Brain microvascular endothelial cell (primary cell): ENCODE measurements at regions not wholly inside any gene's neighbourhood (a gene's known extent, or its start where the extent isn't known, plus 50 kb on each side); places are given as distances from the start of the nearest gene placed in this dataset.

ENCODE experiments used
- DNase-seq: peaks from one replicate; pipeline ENCODE4 v3.0.0-alpha.2; 2020
- H3K27ac ChIP-seq: fragments of 250-450 bp; sonication (Bioruptor Pico); 2 replicates; pipeline ENCODE4 v1.5.1; 2020; ENCODE audit warnings: mild to moderate bottlenecking, moderate library complexity
- H3K27me3 ChIP-seq: fragments of 250-450 bp; sonication (Bioruptor Pico); replicated peaks from 2 replicates; pipeline ENCODE4 v1.5.1; 2020; ENCODE audit warnings: mild to moderate bottlenecking
- H3K36me3 ChIP-seq: fragments of 250-450 bp; sonication (Bioruptor Pico); replicated peaks from 2 replicates; pipeline ENCODE4 v1.5.1; 2020; ENCODE audit warnings: mild to moderate bottlenecking
- H3K4me3 ChIP-seq: 2 replicates; pipeline ENCODE4 v1.5.1; 2011; ENCODE audit warnings: low read depth, mild to moderate bottlenecking, control low read depth, low read length, moderate library complexity
- in situ Hi-C: cut with HindIII; loops from 2 replicates; pipeline ENCODE4 v1.10.0; 2017; ENCODE audit warnings: low sequenced_read_pairs, low pct_ligation_motif_present
- TF ChIP-seq, protein P1 (sequence below): IDR thresholded peaks from 2 replicates; pipeline ENCODE4 v1.5.1; 2011; ENCODE audit warnings: low read depth, mild to moderate bottlenecking, moderate library complexity, low read length, control low read depth, inconsistent platforms; ENCODE audit errors: missing control alignments

DNA sequence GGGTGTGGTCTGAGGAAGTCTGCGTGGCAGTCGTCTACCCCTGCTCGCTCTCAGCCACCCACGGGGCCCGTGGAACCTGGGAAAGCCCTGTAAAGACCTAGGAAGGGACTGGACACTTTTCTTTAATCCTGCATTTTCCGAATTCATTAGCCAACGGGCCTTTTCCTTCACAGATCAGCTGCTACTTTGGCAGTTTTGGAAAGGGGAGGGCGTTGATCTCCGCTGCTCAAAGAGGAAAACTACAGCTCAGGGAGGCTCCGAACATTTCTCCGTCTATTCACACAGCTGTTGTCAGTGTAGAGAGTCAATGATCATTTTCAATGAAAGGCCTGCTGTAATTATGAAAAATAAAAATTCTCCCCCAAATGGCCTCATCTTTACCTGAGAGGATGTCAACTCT, 450.1 kb upstream of the MKI67 start:
- no peak for DNase-seq

DNA sequence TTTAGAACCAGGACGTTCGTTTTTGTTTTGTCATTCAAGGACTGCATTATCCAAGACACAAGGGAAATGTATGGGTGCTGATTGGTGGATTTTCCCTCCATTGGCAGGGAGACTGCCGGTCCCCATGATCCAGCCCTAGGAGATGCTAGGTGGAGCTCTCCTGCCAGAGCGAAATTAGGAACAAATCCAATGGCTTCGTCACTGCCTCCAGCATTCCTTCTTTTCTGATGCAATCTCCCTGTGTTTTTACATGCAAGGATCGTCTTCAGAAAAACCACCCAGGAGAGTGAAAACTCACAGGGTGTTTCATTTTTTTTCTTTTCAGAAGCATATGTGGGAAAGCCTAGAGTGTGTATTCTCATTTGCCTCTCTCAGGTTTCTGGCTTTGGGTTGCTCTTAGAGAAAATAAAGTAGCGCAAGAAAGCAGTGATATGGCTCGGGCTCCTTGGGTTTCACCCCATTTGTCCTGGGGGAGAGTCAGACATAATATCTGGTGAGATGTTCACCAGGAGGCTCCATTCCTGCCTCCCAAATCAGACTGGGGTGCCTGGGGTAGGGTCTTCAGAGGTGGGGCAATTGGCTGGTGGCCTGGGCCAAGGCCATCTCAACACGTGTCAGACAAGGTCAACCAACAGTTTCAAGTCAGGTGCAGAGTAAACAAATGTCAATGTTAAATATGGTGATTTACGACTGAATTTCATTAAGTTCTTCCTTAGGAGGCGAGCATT, 450.9 kb upstream of the MKI67 start:
- no peak overlapping the region for H3K27ac ChIP-seq

More for the DNA sequence above, 450.1 kb upstream of the MKI67 start:
- Histone ChIP-seq H3K36me3 (no peaks in the 10 kb centered on the region), H3K27ac (no peak overlapping the region), H3K4me3 (no peak overlapping the region), H3K27me3 (no peaks in the 10 kb centered on the region)
- in situ Hi-C loops, result no loop called here
- TF ChIP-seq, protein P1, sequence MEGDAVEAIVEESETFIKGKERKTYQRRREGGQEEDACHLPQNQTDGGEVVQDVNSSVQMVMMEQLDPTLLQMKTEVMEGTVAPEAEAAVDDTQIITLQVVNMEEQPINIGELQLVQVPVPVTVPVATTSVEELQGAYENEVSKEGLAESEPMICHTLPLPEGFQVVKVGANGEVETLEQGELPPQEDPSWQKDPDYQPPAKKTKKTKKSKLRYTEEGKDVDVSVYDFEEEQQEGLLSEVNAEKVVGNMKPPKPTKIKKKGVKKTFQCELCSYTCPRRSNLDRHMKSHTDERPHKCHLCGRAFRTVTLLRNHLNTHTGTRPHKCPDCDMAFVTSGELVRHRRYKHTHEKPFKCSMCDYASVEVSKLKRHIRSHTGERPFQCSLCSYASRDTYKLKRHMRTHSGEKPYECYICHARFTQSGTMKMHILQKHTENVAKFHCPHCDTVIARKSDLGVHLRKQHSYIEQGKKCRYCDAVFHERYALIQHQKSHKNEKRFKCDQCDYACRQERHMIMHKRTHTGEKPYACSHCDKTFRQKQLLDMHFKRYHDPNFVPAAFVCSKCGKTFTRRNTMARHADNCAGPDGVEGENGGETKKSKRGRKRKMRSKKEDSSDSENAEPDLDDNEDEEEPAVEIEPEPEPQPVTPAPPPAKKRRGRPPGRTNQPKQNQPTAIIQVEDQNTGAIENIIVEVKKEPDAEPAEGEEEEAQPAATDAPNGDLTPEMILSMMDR, result no peak

DNA sequence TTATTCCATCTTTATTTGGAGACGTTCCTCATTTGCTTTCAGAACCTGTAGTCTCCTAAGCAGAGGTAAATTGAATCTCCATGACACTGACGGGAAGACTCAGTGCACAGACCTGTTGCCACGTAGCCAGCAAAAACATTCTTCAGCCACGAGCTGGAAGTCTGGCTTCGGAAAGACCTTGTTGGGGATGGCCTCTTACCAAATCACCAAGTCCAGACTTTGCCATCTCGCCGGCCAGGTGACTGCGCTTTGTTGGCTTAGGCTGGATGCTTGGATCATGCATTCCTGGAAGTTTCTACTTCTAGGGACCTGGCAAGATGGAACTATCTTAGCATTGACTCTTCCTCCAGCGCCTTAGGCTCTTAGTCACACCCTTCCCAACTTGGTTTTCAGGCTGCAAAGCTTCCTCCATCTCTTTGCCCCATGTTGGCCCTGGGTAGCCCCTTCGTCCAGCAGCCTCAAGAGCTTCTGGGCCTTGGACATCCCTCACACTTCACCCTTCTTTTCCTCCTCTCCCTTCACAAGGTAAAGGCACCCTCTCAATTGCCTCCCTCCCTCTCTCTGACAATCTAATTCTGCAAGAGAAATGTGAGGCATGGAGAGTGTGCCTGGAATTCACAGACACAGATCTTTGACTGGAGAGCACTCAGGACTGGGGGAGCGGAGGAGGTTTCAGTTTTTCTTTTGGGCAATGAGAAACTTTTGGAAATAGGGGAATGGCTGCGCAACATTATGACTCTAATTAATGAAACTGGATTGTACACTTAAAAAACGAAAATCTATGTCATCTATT, 451.9 kb upstream of the MKI67 start:
- no peak overlapping the region for H3K27ac ChIP-seq
- no peak overlapping the region for H3K4me3 ChIP-seq
- H3K36me3 ChIP-seq, result no peaks in the 10 kb centered on the region
- no peak for DNase-seq
- TF ChIP-seq, protein P1, result no peak
- in situ Hi-C loops, result no loop called here
- no peaks in the 10 kb centered on the region for H3K27me3 ChIP-seq

More for the DNA sequence above, 450.9 kb upstream of the MKI67 start:
- in situ Hi-C loops, result no loop called here
- H3K27me3 ChIP-seq, result no peaks in the 10 kb centered on the region
- TF ChIP-seq, protein P1, result no peak
- no peak for DNase-seq
- no peaks in the 10 kb centered on the region for H3K36me3 ChIP-seq
- H3K4me3 ChIP-seq, result no peak overlapping the region

DNA sequence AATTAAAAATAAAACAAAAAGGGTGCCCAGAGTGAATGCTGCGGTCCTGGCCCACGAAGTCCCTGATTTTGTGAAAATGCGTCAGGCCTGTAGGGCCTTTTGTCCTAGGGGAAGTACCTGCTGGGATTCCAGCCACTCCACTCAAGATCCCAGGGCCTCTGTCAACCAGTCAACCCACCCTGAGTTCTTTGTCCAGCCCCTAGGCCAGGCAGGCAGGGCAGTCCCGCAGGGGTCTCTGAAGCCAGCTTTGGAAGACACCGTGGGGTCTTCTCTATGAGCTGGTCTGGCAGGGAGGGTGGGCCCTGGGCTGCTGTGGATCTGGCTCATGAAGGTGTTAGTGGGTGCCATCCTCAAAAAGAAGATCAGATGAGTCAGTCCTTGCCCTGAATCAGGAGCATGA, 452.5 kb upstream of the MKI67 start:
- in situ Hi-C loops, result no loop called here
- TF ChIP-seq, protein P1, result no peak

DNA sequence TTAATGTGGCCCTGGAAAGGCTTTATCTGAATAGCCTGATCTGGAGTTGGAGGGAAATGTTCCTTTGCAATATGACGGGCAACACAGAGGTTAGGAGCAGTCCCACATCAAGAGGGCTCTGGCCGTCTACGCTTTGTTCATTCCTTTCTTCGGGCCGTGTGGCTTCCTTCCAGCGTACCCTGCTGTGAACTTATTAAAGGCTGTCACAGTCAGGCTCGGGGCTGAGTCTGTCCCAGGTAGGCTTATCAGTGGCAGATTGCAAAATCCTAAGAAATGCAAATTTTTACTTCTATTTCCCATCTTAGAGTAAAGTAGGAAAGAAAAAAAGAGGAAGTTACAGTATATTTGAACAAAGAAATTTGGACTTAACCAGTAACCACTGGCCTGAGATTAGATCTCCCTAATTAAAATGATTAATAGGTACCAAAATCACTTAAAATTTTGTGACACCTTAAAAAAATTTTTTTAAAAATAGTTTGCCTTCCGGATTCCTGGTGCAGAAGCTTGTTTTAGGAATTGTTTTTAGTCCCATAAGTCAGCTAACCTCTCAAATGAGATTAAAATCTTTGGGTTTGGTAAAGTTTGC, 453.1 kb upstream of the MKI67 start:
- Histone ChIP-seq H3K27ac (no peak overlapping the region), H3K36me3 (no peaks in the 10 kb centered on the region), H3K27me3 (no peaks in the 10 kb centered on the region), H3K4me3 (no peak overlapping the region)
- DNase-seq, result no peak
- in situ Hi-C loops, result no loop called here
- TF ChIP-seq, protein P1, result no peak

More for the DNA sequence above, 452.5 kb upstream of the MKI67 start:
- H3K36me3 ChIP-seq, result no peaks in the 10 kb centered on the region
- DNase-seq, result no peak
- no peaks in the 10 kb centered on the region for H3K27me3 ChIP-seq
- no peak overlapping the region for H3K27ac ChIP-seq
- no peak overlapping the region for H3K4me3 ChIP-seq
